SW 1271 (cell line): ENCODE measurements at regions not wholly inside any gene's neighbourhood (a gene's known extent, or its start where the extent isn't known, plus 50 kb on each side); places are given as distances from the start of the nearest gene placed in this dataset.
"Not testable (repeated sequence)": the region's sequence is repeated elsewhere in the genome, so short reads cannot be mapped to it uniquely, and the experiment has no call there.

Experiments used
- DNase-seq, 2 experiments: peaks; one replicate each; lab custom pipeline; 2025; lab: John Stamatoyannopoulos, UW

GRCh38 chr13:18993884-18994660 lies 187.6 kb downstream of the TUBA3C start:
- no peak for DNase-seq

- DNase-seq: no peak
Measured at GRCh38 chr13:18992791-18993190, 188.8 kb downstream of the TUBA3C start.

GRCh38 chr13:18991060-18991459 lies 190.6 kb downstream of the TUBA3C start:
- DNase-seq: no peak

- no peak for DNase-seq
Measured at GRCh38 chr13:18978447-18978846, 203.2 kb downstream of the TUBA3C start.

- DNase-seq: no peak
Measured at GRCh38 chr13:18977857-18978256, 203.8 kb downstream of the TUBA3C start.

GRCh38 chr13:18971576-18972219 lies 209.9 kb downstream of the TUBA3C start:
- no peak for DNase-seq

GRCh38 chr13:18965347-18965855 lies 216.2 kb downstream of the TUBA3C start:
- no peak for DNase-seq

GRCh38 chr13:18964942-18965341 lies 216.7 kb downstream of the TUBA3C start:
- DNase-seq: no peak

GRCh38 chr13:18963684-18964083 lies 217.9 kb downstream of the TUBA3C start:
- not testable (repeated sequence) for DNase-seq

- DNase-seq: no peak
Measured at GRCh38 chr13:18962168-18962734, 219.4 kb downstream of the TUBA3C start.

- DNase-seq: no peak
Measured at GRCh38 chr13:18961383-18962117, 220.1 kb downstream of the TUBA3C start.

GRCh38 chr13:18960637-18961227 lies 220.9 kb downstream of the TUBA3C start:
- no peak for DNase-seq

GRCh38 chr13:18959996-18960395 lies 221.6 kb downstream of the TUBA3C start:
- no peak for DNase-seq

GRCh38 chr13:18959229-18959628 lies 222.4 kb downstream of the TUBA3C start:
- DNase-seq: no peak

GRCh38 chr13:18956473-18957078 lies 225.0 kb downstream of the TUBA3C start:
- DNase-seq: no peak

GRCh38 chr13:18954254-18954653 lies 227.4 kb downstream of the TUBA3C start:
- no peak for DNase-seq

GRCh38 chr13:18953139-18953930 lies 228.3 kb downstream of the TUBA3C start:
- no peak for DNase-seq

- DNase-seq: no peak
Measured at GRCh38 chr13:18952225-18953016, 229.2 kb downstream of the TUBA3C start.

GRCh38 chr13:18951412-18951811 lies 230.2 kb downstream of the TUBA3C start:
- no peak for DNase-seq

GRCh38 chr13:18949970-18950369 lies 231.7 kb downstream of the TUBA3C start:
- no peak for DNase-seq
